ENCODE measurements at regions not wholly inside any gene's neighbourhood (a gene's known extent, or its start where the extent isn't known, plus 50 kb on each side); places are given as distances from the start of the nearest gene placed in this dataset.

DNA sequence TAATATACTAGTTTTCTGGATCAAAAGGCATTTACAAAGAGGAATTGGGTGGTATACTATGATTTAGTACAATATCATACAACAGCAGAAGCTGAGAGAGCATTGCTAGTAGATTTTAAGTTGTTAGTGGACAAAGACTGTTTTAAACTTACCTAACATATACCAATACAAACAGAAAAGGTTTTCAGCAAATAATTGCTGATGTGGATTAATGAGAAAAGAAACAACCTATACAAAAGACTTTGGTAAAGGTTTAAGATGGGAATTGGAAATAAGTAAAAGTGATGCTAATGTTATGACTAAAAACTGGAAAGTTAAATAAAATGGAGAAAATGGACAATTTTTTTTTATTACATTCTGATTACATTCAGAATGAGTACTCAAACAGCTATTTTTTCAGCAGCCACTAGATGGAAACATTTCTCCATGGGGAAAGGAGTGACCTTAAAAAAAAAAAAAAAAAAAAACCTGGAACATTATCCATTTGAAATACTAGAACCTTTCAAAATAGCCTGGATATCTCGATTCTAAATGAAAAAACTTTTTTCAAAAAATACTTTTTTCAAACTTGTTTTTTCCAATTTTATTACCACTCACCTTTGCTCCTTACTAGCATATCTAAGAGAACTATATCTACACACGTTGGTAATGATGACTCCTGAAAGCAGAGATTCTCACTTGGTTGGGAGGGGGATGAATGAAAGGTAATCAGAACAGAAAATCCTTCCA is 55.4 kb downstream of the EPRS1 start:
- Histone ChIP-seq H3K4me1 (ENCODE audit: insufficient read depth, low read length, severe bottlenecking) (peaks cover 27% of the 10 kb centered on the region), H3K27ac (ENCODE audit: low read depth, low read length, poor library complexity, severe bottlenecking) (no peak overlapping the region), H3K9me3 (ENCODE audit: low read length) (no peaks in the 10 kb centered on the region), H3K79me2 (ENCODE audit: insufficient read depth, low read length) (no peaks in the 10 kb centered on the region), H3K4me2 (ENCODE audit: low read length) (no peak overlapping the region), H3F3A (ENCODE audit: insufficient read depth, low read length) (no peaks in the 10 kb centered on the region), H3K27me3 (ENCODE audit: insufficient read depth, low read length) (no peaks in the 10 kb centered on the region), H3K9me2 (ENCODE audit: low read depth, low read length) (no peaks in the 10 kb centered on the region), H3K36me3 (ENCODE audit: insufficient read depth, low read length) (peaks cover 52% of the 10 kb centered on the region), H3K9ac (ENCODE audit: low read length) (no peak overlapping the region), H3K4me3 (ENCODE audit: low read depth, low read length, poor library complexity, severe bottlenecking) (no peak overlapping the region), H4K20me1 (ENCODE audit: insufficient read depth, low read length) (no peaks in the 10 kb centered on the region), H2AFZ (ENCODE audit: low read length) (no peak overlapping the region)
- TF ChIP-seq, protein P1, sequence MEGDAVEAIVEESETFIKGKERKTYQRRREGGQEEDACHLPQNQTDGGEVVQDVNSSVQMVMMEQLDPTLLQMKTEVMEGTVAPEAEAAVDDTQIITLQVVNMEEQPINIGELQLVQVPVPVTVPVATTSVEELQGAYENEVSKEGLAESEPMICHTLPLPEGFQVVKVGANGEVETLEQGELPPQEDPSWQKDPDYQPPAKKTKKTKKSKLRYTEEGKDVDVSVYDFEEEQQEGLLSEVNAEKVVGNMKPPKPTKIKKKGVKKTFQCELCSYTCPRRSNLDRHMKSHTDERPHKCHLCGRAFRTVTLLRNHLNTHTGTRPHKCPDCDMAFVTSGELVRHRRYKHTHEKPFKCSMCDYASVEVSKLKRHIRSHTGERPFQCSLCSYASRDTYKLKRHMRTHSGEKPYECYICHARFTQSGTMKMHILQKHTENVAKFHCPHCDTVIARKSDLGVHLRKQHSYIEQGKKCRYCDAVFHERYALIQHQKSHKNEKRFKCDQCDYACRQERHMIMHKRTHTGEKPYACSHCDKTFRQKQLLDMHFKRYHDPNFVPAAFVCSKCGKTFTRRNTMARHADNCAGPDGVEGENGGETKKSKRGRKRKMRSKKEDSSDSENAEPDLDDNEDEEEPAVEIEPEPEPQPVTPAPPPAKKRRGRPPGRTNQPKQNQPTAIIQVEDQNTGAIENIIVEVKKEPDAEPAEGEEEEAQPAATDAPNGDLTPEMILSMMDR (IDR thresholded peaks at IDR 0.05; ENCODE audit: low read length), result peak; percentile 52
- TF ChIP-seq EZH2 (IDR thresholded peaks at IDR 0.05; ENCODE audit: borderline replicate concordance, low read length), result no peak

DNA sequence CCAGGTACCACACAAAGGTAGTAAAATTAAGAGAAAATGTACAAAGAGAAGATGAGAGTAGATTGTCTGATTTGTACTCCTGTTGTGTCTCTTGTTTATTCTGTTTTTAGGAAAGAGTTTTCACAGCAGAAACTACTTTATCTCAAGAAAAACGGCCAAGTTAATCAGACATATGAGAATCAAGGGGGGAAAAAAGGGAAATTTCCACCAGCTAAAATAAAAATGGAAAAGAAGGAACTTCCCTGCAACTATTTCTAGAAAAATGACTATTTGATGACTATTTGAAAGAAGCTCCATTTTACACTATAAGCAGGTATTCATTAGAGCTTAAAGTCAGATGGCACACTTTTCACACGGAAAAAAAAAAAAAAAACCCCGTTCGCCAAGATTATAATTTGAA is 56.5 kb downstream of the EPRS1 start:
- H3K27ac ChIP-seq (ENCODE audit: low read depth, low read length, poor library complexity, severe bottlenecking), result no peak overlapping the region
- H3K4me2 ChIP-seq (ENCODE audit: low read length), result no peak overlapping the region
- no peak overlapping the region for H2AFZ ChIP-seq (ENCODE audit: low read length)
- H3K9me2 ChIP-seq (ENCODE audit: low read depth, low read length), result no peaks in the 10 kb centered on the region
- peaks cover 50% of the 10 kb centered on the region for H3K36me3 ChIP-seq (ENCODE audit: insufficient read depth, low read length)
- TF ChIP-seq, protein P1 (IDR thresholded peaks at IDR 0.05; ENCODE audit: low read length), result no peak
- no peak for TF ChIP-seq EZH2 (IDR thresholded peaks at IDR 0.05; ENCODE audit: borderline replicate concordance, low read length)
- no peaks in the 10 kb centered on the region for H4K20me1 ChIP-seq (ENCODE audit: insufficient read depth, low read length)
- no peaks in the 10 kb centered on the region for H3K9me3 ChIP-seq (ENCODE audit: low read length)
- no peak overlapping the region for H3K4me3 ChIP-seq (ENCODE audit: low read depth, low read length, poor library complexity, severe bottlenecking)
- no peaks in the 10 kb centered on the region for H3F3A ChIP-seq (ENCODE audit: insufficient read depth, low read length)
- peaks cover 35% of the 10 kb centered on the region for H3K4me1 ChIP-seq (ENCODE audit: insufficient read depth, low read length, severe bottlenecking)
- H3K9ac ChIP-seq (ENCODE audit: low read length), result no peak overlapping the region
- H3K27me3 ChIP-seq (ENCODE audit: insufficient read depth, low read length), result no peaks in the 10 kb centered on the region
- H3K79me2 ChIP-seq (ENCODE audit: insufficient read depth, low read length), result no peaks in the 10 kb centered on the region

DNA sequence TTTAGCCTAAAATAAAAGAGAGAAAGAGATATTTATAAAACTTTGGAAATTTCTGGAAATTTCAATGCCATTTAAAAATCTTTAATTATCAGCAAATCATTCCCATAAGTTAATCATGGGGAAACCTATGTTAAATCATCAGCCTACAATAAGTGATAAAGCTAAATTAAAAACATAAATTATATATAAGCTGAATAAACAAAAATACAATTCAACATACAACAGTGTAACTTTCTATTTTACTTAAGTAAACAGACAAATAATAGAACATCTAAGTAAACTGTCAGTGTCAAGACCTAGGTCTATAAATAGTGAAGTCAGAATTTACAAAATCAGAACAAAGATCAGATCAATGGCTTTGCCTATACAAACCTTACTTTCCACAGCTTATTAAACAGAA is 57.5 kb downstream of the EPRS1 start:
- Histone ChIP-seq H3K36me3 (ENCODE audit: insufficient read depth, low read length) (peaks cover 49% of the 10 kb centered on the region), H3K9ac (ENCODE audit: low read length) (peak overlapping the region; percentile 16; the same call in 1 of the 2 replicates)

More for the DNA sequence above, 57.5 kb downstream of the EPRS1 start:
- H2AFZ ChIP-seq (ENCODE audit: low read length), result no peak overlapping the region
- peak overlapping the region; percentile 48 for H3K27ac ChIP-seq (ENCODE audit: low read depth, low read length, poor library complexity, severe bottlenecking)
- no peaks in the 10 kb centered on the region for H3K9me2 ChIP-seq (ENCODE audit: low read depth, low read length)
- H3F3A ChIP-seq (ENCODE audit: insufficient read depth, low read length), result no peaks in the 10 kb centered on the region
- H3K27me3 ChIP-seq (ENCODE audit: insufficient read depth, low read length), result no peaks in the 10 kb centered on the region
- H4K20me1 ChIP-seq (ENCODE audit: insufficient read depth, low read length), result no peaks in the 10 kb centered on the region
- no peak overlapping the region for H3K4me3 ChIP-seq (ENCODE audit: low read depth, low read length, poor library complexity, severe bottlenecking)
- TF ChIP-seq, protein P1 (IDR thresholded peaks at IDR 0.05; ENCODE audit: low read length), result no peak
- no peak for TF ChIP-seq EZH2 (IDR thresholded peaks at IDR 0.05; ENCODE audit: borderline replicate concordance, low read length)
- H3K4me2 ChIP-seq (ENCODE audit: low read length), result peak overlapping the region; percentile 38
- H3K79me2 ChIP-seq (ENCODE audit: insufficient read depth, low read length), result no peaks in the 10 kb centered on the region
- H3K9me3 ChIP-seq (ENCODE audit: low read length), result no peaks in the 10 kb centered on the region
- H3K4me1 ChIP-seq (ENCODE audit: insufficient read depth, low read length, severe bottlenecking), result peaks cover 35% of the 10 kb centered on the region
